Chondrocyte (in vitro differentiated cells): ENCODE measurements at regions not wholly inside any gene's neighbourhood (a gene's known extent, or its start where the extent isn't known, plus 50 kb on each side); places are given as distances from the start of the nearest gene placed in this dataset.

ENCODE experiments used
- DNase-seq: peaks from one replicate; pipeline ENCODE4 v3.0.0; 2021; ENCODE audit warnings: mixed read lengths, low spot score
- H3K27ac Mint-ChIP-seq: one replicate; pipeline ENCODE4 v1.8.0; 2021; ENCODE audit warnings: mild to moderate bottlenecking, moderate library complexity, mixed read lengths; ENCODE audit not compliant: unreplicated experiment
- H3K27me3 Mint-ChIP-seq: 2 replicates; pipeline ENCODE4 v1.8.0; 2021; ENCODE audit warnings: low read depth, mixed read lengths
- H3K36me3 Mint-ChIP-seq: 2 replicates; pipeline ENCODE4 v1.8.0; 2021; ENCODE audit warnings: low read depth, mixed read lengths
- H3K4me1 Mint-ChIP-seq: 2 replicates; pipeline ENCODE4 v1.8.0; 2021; ENCODE audit warnings: low read depth, mild to moderate bottlenecking, mixed read lengths
- H3K4me3 Mint-ChIP-seq: one replicate; pipeline ENCODE4 v1.8.0; 2021; ENCODE audit warnings: mild to moderate bottlenecking, moderate library complexity, mixed read lengths; ENCODE audit not compliant: unreplicated experiment
- H3K9me3 Mint-ChIP-seq: 2 replicates; pipeline ENCODE4 v1.8.0; 2021; ENCODE audit warnings: low read depth, mixed read lengths
- TF ChIP-seq, protein P1 (sequence below): fragments of 200-600 bp; sonication (generic); IDR thresholded peaks from 2 replicates; pipeline ENCODE4 v1.5.0; 2021; ENCODE audit warnings: antibody characterized with exemption, mild to moderate bottlenecking, moderate library complexity

DNA sequence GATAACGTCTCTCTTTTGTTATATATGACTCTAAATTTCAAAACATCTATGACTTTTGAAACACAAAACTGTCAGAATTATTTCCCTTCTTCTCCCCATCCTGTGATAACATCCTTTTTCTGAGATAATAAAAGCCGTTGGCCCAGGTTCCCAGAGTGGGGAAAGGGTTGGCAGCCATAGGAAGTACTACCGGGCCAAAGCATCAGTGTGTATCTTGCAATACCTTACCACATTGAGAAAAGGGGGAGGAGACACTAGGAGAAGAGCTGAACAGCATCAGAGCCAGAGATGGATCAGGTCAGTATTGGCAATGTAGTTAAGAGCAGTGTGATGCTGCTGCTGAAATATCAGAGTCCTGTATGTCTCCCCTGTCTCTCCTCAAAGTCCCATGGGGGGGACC lies 210.0 kb upstream of the PROK2 start:
- Mint-ChIP-seq H3K4me3 (no peak overlapping the region), H3K9me3 (peaks cover 13% of the 10 kb centered on the region), H3K27me3 (peaks cover 25% of the 10 kb centered on the region), H3K27ac (no peak overlapping the region), H3K36me3 (peaks cover 6% of the 10 kb centered on the region), H3K4me1 (peaks cover 4% of the 10 kb centered on the region)
- no peak for DNase-seq
- TF ChIP-seq, protein P1, sequence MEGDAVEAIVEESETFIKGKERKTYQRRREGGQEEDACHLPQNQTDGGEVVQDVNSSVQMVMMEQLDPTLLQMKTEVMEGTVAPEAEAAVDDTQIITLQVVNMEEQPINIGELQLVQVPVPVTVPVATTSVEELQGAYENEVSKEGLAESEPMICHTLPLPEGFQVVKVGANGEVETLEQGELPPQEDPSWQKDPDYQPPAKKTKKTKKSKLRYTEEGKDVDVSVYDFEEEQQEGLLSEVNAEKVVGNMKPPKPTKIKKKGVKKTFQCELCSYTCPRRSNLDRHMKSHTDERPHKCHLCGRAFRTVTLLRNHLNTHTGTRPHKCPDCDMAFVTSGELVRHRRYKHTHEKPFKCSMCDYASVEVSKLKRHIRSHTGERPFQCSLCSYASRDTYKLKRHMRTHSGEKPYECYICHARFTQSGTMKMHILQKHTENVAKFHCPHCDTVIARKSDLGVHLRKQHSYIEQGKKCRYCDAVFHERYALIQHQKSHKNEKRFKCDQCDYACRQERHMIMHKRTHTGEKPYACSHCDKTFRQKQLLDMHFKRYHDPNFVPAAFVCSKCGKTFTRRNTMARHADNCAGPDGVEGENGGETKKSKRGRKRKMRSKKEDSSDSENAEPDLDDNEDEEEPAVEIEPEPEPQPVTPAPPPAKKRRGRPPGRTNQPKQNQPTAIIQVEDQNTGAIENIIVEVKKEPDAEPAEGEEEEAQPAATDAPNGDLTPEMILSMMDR: no peak

DNA sequence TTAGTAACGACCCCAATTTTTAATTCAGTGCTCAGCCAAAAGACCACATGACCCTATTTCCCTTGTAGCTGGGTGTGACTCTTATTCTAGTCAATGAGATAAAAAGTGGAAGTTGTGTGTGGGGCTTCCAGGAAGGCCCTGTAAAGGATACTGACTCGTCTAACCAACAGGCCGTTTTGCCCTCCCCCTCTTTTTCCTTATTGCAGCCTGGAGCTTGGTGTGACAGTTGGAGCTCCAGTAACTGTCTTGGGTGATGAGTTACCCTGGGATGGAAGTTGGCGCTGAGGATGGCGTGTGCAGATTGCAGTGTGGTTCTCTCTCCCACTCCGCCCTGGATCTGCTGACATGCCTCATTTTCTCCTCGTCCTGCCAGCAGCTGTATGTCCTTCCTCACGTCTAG lies 209.3 kb upstream of the PROK2 start:
- H3K27ac Mint-ChIP-seq: no peak overlapping the region
- H3K9me3 Mint-ChIP-seq: peaks cover 13% of the 10 kb centered on the region
- no peak for DNase-seq
- peaks cover 6% of the 10 kb centered on the region for H3K36me3 Mint-ChIP-seq
- peaks cover 4% of the 10 kb centered on the region for H3K4me1 Mint-ChIP-seq
- TF ChIP-seq, protein P1: no peak
- peaks cover 25% of the 10 kb centered on the region for H3K27me3 Mint-ChIP-seq
- no peak overlapping the region for H3K4me3 Mint-ChIP-seq

DNA sequence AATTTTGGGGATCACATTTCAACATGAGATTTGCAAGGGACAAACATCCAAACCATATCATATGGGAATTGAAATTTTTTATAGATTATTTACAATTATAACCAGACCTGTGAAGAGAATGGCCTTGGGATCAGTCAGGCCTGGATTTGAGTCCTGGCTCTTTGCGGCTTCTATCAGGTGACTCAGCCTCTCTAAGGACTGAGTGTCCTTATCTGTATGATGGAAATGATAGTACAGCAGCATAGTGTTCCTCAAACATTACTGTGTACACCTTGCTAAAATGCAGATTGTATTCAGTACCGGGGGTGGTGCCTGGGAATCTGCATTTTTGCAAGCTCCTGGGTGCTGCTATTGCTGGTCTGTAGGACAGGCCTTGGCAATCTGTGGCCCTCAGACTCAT lies 206.7 kb upstream of the PROK2 start:
- Mint-ChIP-seq H3K27ac (no peak overlapping the region), H3K4me3 (no peak overlapping the region), H3K4me1 (peaks cover 4% of the 10 kb centered on the region), H3K9me3 (peaks cover 13% of the 10 kb centered on the region), H3K36me3 (peaks cover 4% of the 10 kb centered on the region), H3K27me3 (peaks cover 14% of the 10 kb centered on the region)
- TF ChIP-seq, protein P1: no peak
- no peak for DNase-seq

DNA sequence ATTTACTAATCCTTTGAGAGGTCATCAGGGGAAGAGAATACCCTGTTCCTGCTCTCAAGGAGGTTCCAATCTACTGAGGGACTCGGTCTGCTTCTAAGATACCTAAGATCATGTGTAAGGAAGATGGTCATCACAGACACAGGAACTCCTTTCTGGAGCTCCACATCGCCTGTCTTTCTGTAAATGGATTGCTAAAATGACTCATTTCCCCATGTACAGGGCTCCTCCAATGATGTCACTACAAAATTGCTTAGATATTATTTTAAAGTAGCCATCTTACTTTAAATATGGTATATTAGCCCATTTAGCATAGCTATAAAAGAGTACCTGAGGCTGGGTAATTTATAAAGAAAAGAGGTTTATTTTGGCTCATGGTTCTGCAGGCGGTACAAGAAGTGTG lies 206.1 kb upstream of the PROK2 start:
- TF ChIP-seq, protein P1: no peak
- no peak overlapping the region for H3K27ac Mint-ChIP-seq
- H3K4me1 Mint-ChIP-seq: peaks cover 4% of the 10 kb centered on the region
- H3K36me3 Mint-ChIP-seq: peaks cover 4% of the 10 kb centered on the region
- H3K27me3 Mint-ChIP-seq: peaks cover 10% of the 10 kb centered on the region
- H3K4me3 Mint-ChIP-seq: no peak overlapping the region
- DNase-seq: no peak
- H3K9me3 Mint-ChIP-seq: peaks cover 13% of the 10 kb centered on the region

DNA sequence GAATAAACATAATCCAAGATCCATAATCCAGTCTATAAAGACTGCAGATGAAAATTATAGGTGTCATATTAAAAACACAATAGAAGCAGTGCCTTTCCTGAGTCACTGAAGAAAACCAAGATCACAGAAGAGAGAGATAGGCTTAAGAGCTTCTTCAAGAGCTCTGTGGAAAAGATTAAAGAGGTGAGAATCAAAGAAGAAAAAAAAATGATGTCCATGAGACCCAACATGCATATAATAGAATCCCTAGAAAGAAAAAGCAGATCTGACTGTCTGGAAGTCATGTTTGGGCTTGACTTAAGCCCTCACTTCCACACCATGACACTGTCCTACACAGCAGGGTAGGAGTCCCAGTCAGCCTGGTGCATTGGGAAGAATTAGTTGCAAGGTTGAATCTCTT lies 205.6 kb upstream of the PROK2 start:
- peaks cover 13% of the 10 kb centered on the region for H3K9me3 Mint-ChIP-seq
- TF ChIP-seq, protein P1: no peak
- H3K4me1 Mint-ChIP-seq: peaks cover 4% of the 10 kb centered on the region
- H3K4me3 Mint-ChIP-seq: no peak overlapping the region
- peaks cover 4% of the 10 kb centered on the region for H3K36me3 Mint-ChIP-seq
- H3K27me3 Mint-ChIP-seq: peaks cover 8% of the 10 kb centered on the region
- no peak for DNase-seq
- H3K27ac Mint-ChIP-seq: no peak overlapping the region
